ENCODE measurements at regions not wholly inside any gene's neighbourhood (a gene's known extent, or its start where the extent isn't known, plus 50 kb on each side); places are given as distances from the start of the nearest gene placed in this dataset.
"Not testable (repeated sequence)": the region's sequence is repeated elsewhere in the genome, so short reads cannot be mapped to it uniquely, and the experiment has no call there.

GRCh38 chr2:38243186-38243880, 133.7 kb downstream of the ATL2 start:
- DNase-seq (ENCODE audit: low read depth in 2 of 3, low spot score in 2 of 3) = no peak

DNA sequence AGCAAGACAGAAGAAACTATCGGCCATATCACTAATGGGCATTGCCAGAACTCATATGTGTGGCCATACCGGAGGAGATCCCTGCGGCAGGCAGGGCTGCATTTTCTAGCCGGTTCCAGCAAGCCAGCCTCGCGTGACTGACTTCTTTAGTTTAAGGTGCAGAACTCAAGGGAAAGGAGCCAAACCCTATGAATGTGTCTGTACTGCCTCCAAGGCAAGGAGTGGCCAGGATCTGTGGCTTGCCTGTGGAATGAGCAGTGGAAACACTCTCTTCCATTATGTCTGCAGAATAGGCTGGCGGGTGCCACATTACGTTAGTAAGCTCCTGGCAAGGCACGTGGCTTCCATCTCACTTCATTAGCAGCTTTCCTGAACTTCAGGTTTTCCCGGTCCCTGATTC, 137.6 kb downstream of the ATL2 start:
- no peak for DNase-seq (ENCODE audit: low read depth in 2 of 3, low spot score in 2 of 3)

- not testable (repeated sequence) for DNase-seq (ENCODE audit: low read depth in 2 of 3, low spot score in 2 of 3)
Observed at GRCh38 chr2:38238705-38239104, 138.4 kb downstream of the ATL2 start.

- DNase-seq (ENCODE audit: low read depth in 2 of 3, low spot score in 2 of 3) = no peak
Observed at GRCh38 chr2:38237311-38237710, 139.8 kb downstream of the ATL2 start.

- no peak for DNase-seq (ENCODE audit: low read depth in 2 of 3, low spot score in 2 of 3)
Observed at GRCh38 chr2:38233231-38233983, 143.7 kb downstream of the ATL2 start.

- no peak for DNase-seq (ENCODE audit: low read depth in 2 of 3, low spot score in 2 of 3)
Observed at GRCh38 chr2:38232454-38232853, 144.6 kb downstream of the ATL2 start.

DNA sequence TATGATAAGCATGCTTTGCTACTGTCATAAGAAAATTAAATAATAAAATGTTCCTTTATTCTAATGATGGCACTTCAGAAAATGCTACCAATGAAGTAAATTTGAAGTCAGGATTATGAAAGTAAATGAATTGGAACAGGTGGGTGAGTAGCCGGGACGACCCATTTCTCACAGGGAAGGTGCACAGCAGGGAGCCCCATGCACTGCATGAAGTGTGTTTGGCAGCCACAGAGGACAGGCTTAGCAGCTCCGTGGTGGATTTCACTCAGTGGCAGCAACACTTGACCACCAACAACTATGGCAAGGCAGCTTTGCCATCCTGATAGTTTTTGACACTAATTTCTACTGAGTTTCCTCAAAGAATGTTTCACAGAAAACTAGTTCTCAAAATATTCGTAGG, 146.3 kb downstream of the ATL2 start:
- no peak for DNase-seq (ENCODE audit: low read depth in 2 of 3, low spot score in 2 of 3)

- DNase-seq (ENCODE audit: low read depth in 2 of 3, low spot score in 2 of 3) = no peak
Observed at GRCh38 chr2:38228753-38229152, 148.3 kb downstream of the ATL2 start.

DNA sequence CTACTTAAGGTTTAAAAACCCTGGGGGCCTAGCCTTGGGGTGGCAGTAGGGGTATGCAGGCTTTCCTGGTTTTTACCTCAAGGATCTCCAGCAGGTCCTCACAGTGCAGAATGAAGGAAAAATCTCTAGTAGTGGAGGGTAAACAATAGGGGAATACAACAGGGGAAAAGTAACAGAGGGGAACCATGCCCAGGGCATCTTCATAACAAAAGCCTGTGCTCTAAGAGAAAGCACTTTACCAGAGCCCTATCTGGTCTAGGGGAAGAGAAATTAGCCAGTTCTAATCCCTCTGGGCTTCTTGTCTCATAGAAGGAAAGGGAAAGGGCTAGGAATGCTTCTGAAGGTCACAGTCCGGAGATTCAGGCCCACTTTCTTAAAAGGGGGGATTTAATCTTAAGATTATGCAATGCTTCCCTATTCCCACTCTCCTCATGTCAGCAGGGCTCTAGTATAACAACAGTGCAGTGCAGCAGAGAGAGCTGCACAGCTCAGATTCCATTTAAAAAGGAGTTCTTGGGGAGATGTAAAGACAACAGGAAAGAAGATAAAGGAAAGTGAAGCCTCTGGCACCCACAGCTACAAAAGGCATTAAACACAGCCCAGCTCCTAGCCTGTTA, 149.0 kb upstream of the CYP1B1 start:
- DNase-seq (ENCODE audit: low read depth in 2 of 3, low spot score in 2 of 3) = no peak

GRCh38 chr2:38224181-38224580, 148.2 kb upstream of the CYP1B1 start:
- DNase-seq (ENCODE audit: low read depth in 2 of 3, low spot score in 2 of 3) = no peak

GRCh38 chr2:38223256-38223655, 147.3 kb upstream of the CYP1B1 start:
- DNase-seq (ENCODE audit: low read depth in 2 of 3, low spot score in 2 of 3) = no peak

- DNase-seq (ENCODE audit: low read depth in 2 of 3, low spot score in 2 of 3) = no peak
Observed at GRCh38 chr2:38220164-38220563, 144.2 kb upstream of the CYP1B1 start.

GRCh38 chr2:38218995-38219394, 143.0 kb upstream of the CYP1B1 start:
- DNase-seq (ENCODE audit: low read depth in 2 of 3, low spot score in 2 of 3) = no peak

GRCh38 chr2:38218591-38218991, 142.6 kb upstream of the CYP1B1 start:
- DNase-seq (ENCODE audit: low read depth in 2 of 3, low spot score in 2 of 3) = no peak

GRCh38 chr2:38217401-38218188, 141.6 kb upstream of the CYP1B1 start:
- DNase-seq (ENCODE audit: low read depth in 2 of 3, low spot score in 2 of 3) = no peak

- DNase-seq (ENCODE audit: low read depth in 2 of 3, low spot score in 2 of 3) = no peak
Observed at GRCh38 chr2:38216886-38217285, 140.9 kb upstream of the CYP1B1 start.

DNA sequence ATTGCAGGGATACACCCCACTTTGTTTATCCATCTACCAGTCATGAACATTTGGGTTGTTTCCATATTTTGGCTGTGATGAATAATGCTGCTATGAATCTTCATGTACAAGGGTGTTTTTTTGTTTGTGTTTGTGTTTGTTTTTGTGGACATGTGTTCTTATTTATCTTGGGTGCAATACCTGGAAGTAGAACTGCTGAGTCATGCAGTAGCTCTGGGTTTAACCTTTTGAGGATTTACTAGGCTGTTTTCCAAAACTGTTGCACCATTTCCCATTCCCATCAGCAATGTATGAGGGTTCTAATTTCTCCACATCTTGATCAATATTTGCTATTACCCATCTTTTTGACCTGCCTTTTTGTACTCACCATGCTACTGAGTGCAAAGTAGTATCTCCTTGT, 140.0 kb upstream of the CYP1B1 start:
- DNase-seq (ENCODE audit: low read depth in 2 of 3, low spot score in 2 of 3) = no peak

DNA sequence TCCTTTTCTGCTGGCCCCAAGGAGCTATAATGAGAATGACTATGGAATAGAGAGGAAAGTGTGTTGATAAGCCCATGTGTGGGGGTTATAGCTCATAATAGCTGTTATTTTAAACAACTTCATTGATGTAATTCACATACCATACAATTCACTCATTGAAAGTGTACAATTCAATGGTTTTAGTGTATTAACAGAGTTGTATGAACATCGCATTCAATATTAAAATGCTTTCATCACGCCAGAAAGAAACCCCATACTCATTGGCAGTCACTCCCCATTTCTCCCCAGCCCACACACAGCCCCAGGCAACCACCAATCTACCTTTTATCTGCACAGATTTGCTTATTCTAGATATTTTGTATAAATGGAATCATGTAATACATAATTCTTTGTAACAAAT, 139.6 kb upstream of the CYP1B1 start:
- DNase-seq (ENCODE audit: low read depth in 2 of 3, low spot score in 2 of 3) = no peak

DNA sequence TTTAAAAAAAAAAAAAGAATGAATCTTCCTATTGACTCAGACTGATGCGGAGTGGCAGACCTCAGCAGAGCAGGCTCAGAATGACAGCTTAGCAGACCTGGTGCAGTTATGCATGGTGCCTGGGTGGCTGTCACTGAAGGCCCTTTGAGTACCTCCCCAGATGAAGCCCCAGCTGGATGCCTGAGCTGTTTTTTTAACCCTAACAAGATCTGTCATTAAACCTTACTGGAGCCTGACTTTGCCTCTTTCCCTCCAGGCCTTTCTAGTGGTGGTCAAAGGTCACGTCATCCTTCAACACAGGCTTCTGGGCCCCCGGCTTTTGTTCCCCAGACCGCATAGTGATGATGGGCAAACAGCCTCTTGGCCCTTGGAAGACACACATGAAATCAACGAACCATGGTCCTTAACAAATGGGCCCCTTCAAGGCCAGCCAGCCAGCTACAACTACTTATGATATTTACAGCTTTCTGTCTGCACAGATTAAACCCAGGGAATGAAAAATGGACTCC, 138.3 kb upstream of the CYP1B1 start:
- no peak for DNase-seq (ENCODE audit: low read depth in 2 of 3, low spot score in 2 of 3)

DNA sequence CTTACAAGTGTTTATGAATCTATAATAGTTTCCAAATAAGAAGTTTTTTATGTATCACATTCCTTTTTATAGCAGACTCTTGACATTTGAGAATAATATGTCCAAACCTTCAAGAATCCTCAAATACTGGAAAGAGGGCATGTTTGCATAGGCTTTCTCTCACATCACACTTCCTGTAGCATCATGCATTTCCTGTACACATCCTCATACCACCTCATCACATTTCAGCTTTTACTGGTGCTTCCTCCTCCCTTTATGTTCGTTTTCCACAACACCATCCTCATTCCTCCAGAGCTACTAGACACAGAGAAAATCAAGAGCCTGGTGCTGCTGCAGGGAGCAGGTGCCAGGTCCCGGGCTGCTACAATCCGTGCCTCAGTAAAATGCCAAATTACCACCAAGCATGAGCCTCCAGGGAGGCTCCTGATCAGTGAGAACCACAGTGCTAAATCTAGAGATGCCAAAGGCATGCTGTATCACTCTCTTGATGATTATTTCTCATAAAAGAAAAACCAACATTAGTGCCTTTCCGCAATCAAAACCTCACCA, 137.7 kb upstream of the CYP1B1 start:
- no peak for DNase-seq (ENCODE audit: low read depth in 2 of 3, low spot score in 2 of 3)

- no peak for DNase-seq (ENCODE audit: low read depth in 2 of 3, low spot score in 2 of 3)
Observed at GRCh38 chr2:38212312-38212711, 136.4 kb upstream of the CYP1B1 start.
